HG02870 (cell line): ENCODE measurements at regions not wholly inside any gene's neighbourhood (a gene's known extent, or its start where the extent isn't known, plus 50 kb on each side); places are given as distances from the start of the nearest gene placed in this dataset.
"Not testable (repeated sequence)": the region's sequence is repeated elsewhere in the genome, so short reads cannot be mapped to it uniquely, and the experiment has no call there.

Experiments
- ATAC-seq: cut with Tn5 transposase; IDR thresholded peaks from one replicate; pipeline ENCODE4 v1.9.1; 2021; ENCODE audit warnings: mild to moderate bottlenecking, moderate library complexity; ENCODE audit not compliant: unreplicated experiment

GRCh38 chr4:179051206-179051605 lies 1609.0 kb upstream of the AGA start:
- no peak for ATAC-seq

- no peak for ATAC-seq
Observed at GRCh38 chr4:179059396-179059795, 1617.2 kb upstream of the AGA start.

GRCh38 chr4:179066254-179066653 lies 1624.0 kb upstream of the AGA start:
- ATAC-seq = not testable (repeated sequence)

- no peak for ATAC-seq
Observed at GRCh38 chr4:179071131-179071530, 1628.9 kb upstream of the AGA start.

- no peak for ATAC-seq
Observed at GRCh38 chr4:179076865-179077264, 1634.6 kb upstream of the AGA start.

GRCh38 chr4:179095585-179096221 lies 1653.5 kb upstream of the AGA start:
- no peak for ATAC-seq

GRCh38 chr4:179097741-179098140 lies 1655.5 kb upstream of the AGA start:
- ATAC-seq = no peak

- no peak for ATAC-seq
Observed at GRCh38 chr4:179110356-179110755, 1668.1 kb upstream of the AGA start.

GRCh38 chr4:179110816-179111215 lies 1668.6 kb upstream of the AGA start:
- no peak for ATAC-seq

- ATAC-seq = no peak
Observed at GRCh38 chr4:179112441-179113170, 1670.4 kb upstream of the AGA start.

- no peak for ATAC-seq
Observed at GRCh38 chr4:179114615-179115014, 1672.4 kb upstream of the AGA start.

- ATAC-seq = no peak
Observed at GRCh38 chr4:179116011-179116410, 1673.8 kb upstream of the AGA start.

- ATAC-seq = no peak
Observed at GRCh38 chr4:179116581-179116980, 1674.3 kb upstream of the AGA start.

GRCh38 chr4:179123084-179123483 lies 1680.8 kb upstream of the AGA start:
- no peak for ATAC-seq

GRCh38 chr4:179124419-179124818 lies 1682.2 kb upstream of the AGA start:
- no peak for ATAC-seq

- ATAC-seq = no peak
Observed at GRCh38 chr4:179124957-179125356, 1682.7 kb upstream of the AGA start.

GRCh38 chr4:179125870-179126269 lies 1683.6 kb upstream of the AGA start:
- ATAC-seq = no peak

- ATAC-seq = no peak
Observed at GRCh38 chr4:179128299-179128698, 1686.1 kb upstream of the AGA start.

GRCh38 chr4:179130122-179130714 lies 1688.0 kb upstream of the AGA start:
- no peak for ATAC-seq

GRCh38 chr4:179145746-179146525 lies 1703.7 kb upstream of the AGA start:
- ATAC-seq = no peak

GRCh38 chr4:179151770-179152169 lies 1709.5 kb upstream of the AGA start:
- no peak for ATAC-seq
